ENCODE measurements at regions not wholly inside any gene's neighbourhood (a gene's known extent, or its start where the extent isn't known, plus 50 kb on each side); places are given as distances from the start of the nearest gene placed in this dataset.

- TF ChIP-seq GATA1 (IDR thresholded peaks at IDR 0.05; ENCODE audit: low read depth, low read length), result no peak
- no peak for TF ChIP-seq POLR2A (IDR thresholded peaks at IDR 0.05; ENCODE audit: low read length)
- DNase-seq, result no peak
Observed at GRCh38 chr19:31956771-31957392, 388.5 kb upstream of the ZNF507 start.

- no peak for DNase-seq
- no peak for TF ChIP-seq POLR2A (IDR thresholded peaks at IDR 0.05; ENCODE audit: low read length)
- TF ChIP-seq GATA1 (IDR thresholded peaks at IDR 0.05; ENCODE audit: low read depth, low read length), result no peak
Observed at GRCh38 chr19:31957711-31958110, 387.7 kb upstream of the ZNF507 start.

GRCh38 chr19:31959527-31960018 is 385.8 kb upstream of the ZNF507 start:
- DNase-seq, result no peak
- TF ChIP-seq POLR2A (IDR thresholded peaks at IDR 0.05; ENCODE audit: low read length) (no peak), GATA1 (IDR thresholded peaks at IDR 0.05; ENCODE audit: low read depth, low read length) (no peak)

- TF ChIP-seq POLR2A (IDR thresholded peaks at IDR 0.05; ENCODE audit: low read length), result no peak
- no peak for TF ChIP-seq GATA1 (IDR thresholded peaks at IDR 0.05; ENCODE audit: low read depth, low read length)
- no peak for DNase-seq
Observed at GRCh38 chr19:31960474-31960873, 384.9 kb upstream of the ZNF507 start.

GRCh38 chr19:31961191-31961590 is 384.2 kb upstream of the ZNF507 start:
- TF ChIP-seq POLR2A (IDR thresholded peaks at IDR 0.05; ENCODE audit: low read length) (no peak), GATA1 (IDR thresholded peaks at IDR 0.05; ENCODE audit: low read depth, low read length) (no peak)
- DNase-seq, result no peak

- DNase-seq, result no peak
- TF ChIP-seq POLR2A (IDR thresholded peaks at IDR 0.05; ENCODE audit: low read length) (no peak), GATA1 (IDR thresholded peaks at IDR 0.05; ENCODE audit: low read depth, low read length) (no peak)
Observed at GRCh38 chr19:31961667-31962066, 383.7 kb upstream of the ZNF507 start.

- DNase-seq, result no peak
- TF ChIP-seq GATA1 (IDR thresholded peaks at IDR 0.05; ENCODE audit: low read depth, low read length), result no peak
- TF ChIP-seq POLR2A (IDR thresholded peaks at IDR 0.05; ENCODE audit: low read length), result no peak
Observed at GRCh38 chr19:31962561-31962996, 382.8 kb upstream of the ZNF507 start.

- no peak for TF ChIP-seq POLR2A (IDR thresholded peaks at IDR 0.05; ENCODE audit: low read length)
- no peak for DNase-seq
Observed at GRCh38 chr19:31963746-31964145, 381.7 kb upstream of the ZNF507 start.

GRCh38 chr19:31969016-31969415 is 376.4 kb upstream of the ZNF507 start:
- TF ChIP-seq GATA1 (IDR thresholded peaks at IDR 0.05; ENCODE audit: low read depth, low read length) (no peak), POLR2A (IDR thresholded peaks at IDR 0.05; ENCODE audit: low read length) (no peak)
- no peak for DNase-seq

- DNase-seq, result no peak
- no peak for TF ChIP-seq GATA1 (IDR thresholded peaks at IDR 0.05; ENCODE audit: low read depth, low read length)
- no peak for TF ChIP-seq POLR2A (IDR thresholded peaks at IDR 0.05; ENCODE audit: low read length)
Observed at GRCh38 chr19:31970027-31970461, 375.4 kb upstream of the ZNF507 start.

- DNase-seq, result no peak
- TF ChIP-seq POLR2A (IDR thresholded peaks at IDR 0.05; ENCODE audit: low read length), result no peak
- no peak for TF ChIP-seq GATA1 (IDR thresholded peaks at IDR 0.05; ENCODE audit: low read depth, low read length)
Observed at GRCh38 chr19:31974290-31974689, 371.1 kb upstream of the ZNF507 start.

- TF ChIP-seq POLR2A (IDR thresholded peaks at IDR 0.05; ENCODE audit: low read length) (no peak), GATA1 (IDR thresholded peaks at IDR 0.05; ENCODE audit: low read depth, low read length) (no peak)
- DNase-seq, result no peak
Observed at GRCh38 chr19:31974941-31975340, 370.5 kb upstream of the ZNF507 start.

GRCh38 chr19:31975461-31975860 is 369.9 kb upstream of the ZNF507 start:
- DNase-seq, result no peak
- no peak for TF ChIP-seq GATA1 (IDR thresholded peaks at IDR 0.05; ENCODE audit: low read depth, low read length)
- no peak for TF ChIP-seq POLR2A (IDR thresholded peaks at IDR 0.05; ENCODE audit: low read length)

GRCh38 chr19:31976775-31977536 is 368.5 kb upstream of the ZNF507 start:
- no peak for DNase-seq
- TF ChIP-seq GATA1 (IDR thresholded peaks at IDR 0.05; ENCODE audit: low read depth, low read length) (no peak), POLR2A (IDR thresholded peaks at IDR 0.05; ENCODE audit: low read length) (no peak)

- TF ChIP-seq GATA1 (IDR thresholded peaks at IDR 0.05; ENCODE audit: low read depth, low read length) (no peak), POLR2A (IDR thresholded peaks at IDR 0.05; ENCODE audit: low read length) (no peak)
Observed at GRCh38 chr19:31979362-31979761, 366.0 kb upstream of the ZNF507 start.

More at GRCh38 chr19:31979362-31979761, 366.0 kb upstream of the ZNF507 start:
- DNase-seq, result no peak
